ENCODE measurements at regions not wholly inside any gene's neighbourhood (a gene's known extent, or its start where the extent isn't known, plus 50 kb on each side); places are given as distances from the start of the nearest gene placed in this dataset.

DNA sequence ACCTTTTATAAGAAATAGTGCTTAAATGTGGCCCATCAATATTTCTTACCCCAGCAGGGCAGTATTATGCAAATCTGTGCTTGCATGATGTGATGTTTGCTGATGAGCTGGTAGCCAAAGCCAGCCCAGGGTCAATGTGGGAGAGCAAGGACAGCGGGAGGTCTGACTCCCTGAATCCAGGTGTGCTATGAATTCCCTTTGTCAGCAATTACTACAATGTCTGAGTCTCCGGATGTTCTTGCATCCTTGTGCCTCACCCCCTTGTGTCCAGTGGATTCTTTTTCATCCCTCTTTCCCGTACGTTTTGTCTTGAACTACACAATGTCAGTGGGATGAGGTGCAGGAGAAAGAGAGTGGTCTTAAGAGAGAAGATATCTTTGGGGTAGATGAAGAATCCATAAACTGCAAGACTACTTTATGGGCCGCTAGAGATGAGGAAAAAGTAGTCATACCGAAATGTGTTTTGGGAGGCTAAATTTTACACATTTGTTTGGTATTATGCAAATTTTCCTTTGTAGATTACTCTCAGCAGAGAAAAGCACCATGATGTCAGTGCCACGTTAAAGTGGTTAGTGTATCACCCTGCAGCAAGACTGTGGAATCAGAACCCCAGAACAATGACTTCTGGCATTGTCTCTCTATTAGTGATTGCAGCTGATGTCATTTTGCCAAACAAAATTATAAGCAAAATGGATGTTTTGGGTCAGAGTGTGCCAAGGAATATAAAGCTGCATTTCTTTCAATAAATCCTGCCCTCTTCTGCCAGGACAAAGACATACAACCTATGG is 53.5 kb upstream of the TSHZ3 start:
- Mint-ChIP-seq H3K4me1 (ENCODE audit: low read depth in 2 of 2) (no peaks in the 10 kb centered on the region), H3K27ac (no peak overlapping the region), H3K27me3 (peaks cover 52 to 87% of the 10 kb centered on the region in 2 donors), H3K9me3 (no peaks in the 10 kb centered on the region), H3K4me3 (no peak overlapping the region), H3K36me3 (ENCODE audit: insufficient read depth) (no peaks in the 10 kb centered on the region)
- ATAC-seq (replicated peaks) (no peak), DNase-seq (no peak)

DNA sequence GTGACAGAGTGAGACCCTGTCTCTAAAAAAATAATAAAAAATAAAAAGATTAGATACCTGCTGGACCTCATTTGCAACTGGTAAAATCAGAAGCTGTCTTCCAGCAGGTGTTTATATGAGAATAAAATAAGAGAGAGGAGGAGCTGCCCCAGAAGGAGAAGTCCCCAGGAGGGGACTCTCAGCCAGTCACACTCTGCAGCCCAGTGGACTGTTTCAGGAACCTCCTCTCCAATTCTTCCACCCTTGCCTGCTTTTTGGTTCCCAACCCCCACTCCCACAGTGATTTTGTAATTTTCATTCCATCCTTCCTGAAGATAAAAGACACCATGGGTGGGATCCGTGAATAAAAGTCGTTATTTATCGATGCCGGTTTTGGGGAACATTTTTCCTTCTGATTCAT is 56.9 kb upstream of the TSHZ3 start:
- Mint-ChIP-seq H3K4me1 (ENCODE audit: low read depth in 2 of 2) (no peaks in the 10 kb centered on the region), H3K27ac (no peak overlapping the region), H3K9me3 (no peaks in the 10 kb centered on the region), H3K36me3 (ENCODE audit: insufficient read depth) (no peaks in the 10 kb centered on the region), H3K27me3 (peaks cover 34 to 90% of the 10 kb centered on the region in 2 donors), H3K4me3 (no peak overlapping the region)
- DNase-seq, result no peak
- no peak for ATAC-seq (replicated peaks)

DNA sequence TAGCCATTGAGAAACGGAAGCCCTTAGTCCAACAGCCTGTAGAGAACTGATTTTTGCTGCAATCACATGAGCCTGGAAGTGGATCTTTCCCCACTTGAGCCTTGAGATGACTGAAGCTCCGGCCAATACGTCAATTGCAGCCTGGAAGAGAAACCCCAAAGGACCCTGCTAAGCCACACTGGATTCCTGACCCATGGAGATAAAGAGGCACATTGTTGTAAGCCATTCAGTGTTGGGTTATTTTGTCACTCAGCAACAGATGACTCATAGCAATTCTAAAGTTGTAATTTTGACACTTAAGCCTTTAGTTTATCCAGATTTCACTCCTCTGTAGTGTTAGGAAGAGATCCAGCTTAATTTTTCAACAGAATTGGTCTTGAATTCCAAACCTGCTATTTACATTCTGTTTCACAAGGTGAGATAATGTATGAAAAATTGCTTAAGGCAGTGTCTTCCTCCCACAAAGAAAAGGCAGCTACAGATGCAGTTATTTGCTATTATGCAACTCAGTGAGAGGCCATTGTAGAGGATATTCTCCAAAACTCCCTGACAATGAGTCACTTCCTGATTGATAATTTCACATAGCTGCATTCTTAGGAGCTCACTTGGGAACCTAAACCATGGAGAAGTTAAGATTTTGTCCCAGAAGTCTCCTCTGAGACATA is 59.4 kb upstream of the TSHZ3 start:
- no peak overlapping the region for H3K4me3 Mint-ChIP-seq
- no peaks in the 10 kb centered on the region for H3K9me3 Mint-ChIP-seq
- peaks cover 38 to 89% of the 10 kb centered on the region in 2 donors for H3K27me3 Mint-ChIP-seq
- ATAC-seq (replicated peaks) (no peak), DNase-seq (no peak)
- no peak overlapping the region for H3K27ac Mint-ChIP-seq
- no peaks in the 10 kb centered on the region for H3K36me3 Mint-ChIP-seq (ENCODE audit: insufficient read depth)
- no peaks in the 10 kb centered on the region for H3K4me1 Mint-ChIP-seq (ENCODE audit: low read depth in 2 of 2)

DNA sequence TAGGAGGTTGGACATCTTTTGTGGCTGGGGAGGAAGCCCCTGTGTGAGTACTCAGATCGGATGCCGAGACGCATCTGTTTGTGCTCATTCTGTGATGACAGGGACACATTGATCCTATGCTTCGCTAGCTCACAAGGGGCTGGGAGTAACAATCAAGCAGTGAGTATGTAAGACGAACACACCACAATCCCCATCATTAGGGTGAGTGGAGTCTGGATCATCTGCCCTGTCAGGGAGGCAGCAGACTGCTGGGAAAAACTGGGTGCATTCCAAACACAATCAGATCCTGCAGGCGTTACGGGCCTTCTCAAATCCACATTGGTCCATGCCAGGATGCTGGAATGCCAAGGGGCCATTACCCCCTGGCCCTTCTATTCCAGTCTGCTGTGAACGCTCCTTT is 64.1 kb upstream of the TSHZ3 start:
- H3K4me3 Mint-ChIP-seq, result no peak overlapping the region
- H3K27me3 Mint-ChIP-seq, result peaks cover 55 to 91% of the 10 kb centered on the region in 2 donors
- H3K4me1 Mint-ChIP-seq (ENCODE audit: low read depth in 2 of 2), result no peaks in the 10 kb centered on the region
- no peak for ATAC-seq (replicated peaks)
- no peak overlapping the region for H3K27ac Mint-ChIP-seq
- no peaks in the 10 kb centered on the region for H3K36me3 Mint-ChIP-seq (ENCODE audit: insufficient read depth)
- no peaks in the 10 kb centered on the region for H3K9me3 Mint-ChIP-seq
- no peak for DNase-seq

DNA sequence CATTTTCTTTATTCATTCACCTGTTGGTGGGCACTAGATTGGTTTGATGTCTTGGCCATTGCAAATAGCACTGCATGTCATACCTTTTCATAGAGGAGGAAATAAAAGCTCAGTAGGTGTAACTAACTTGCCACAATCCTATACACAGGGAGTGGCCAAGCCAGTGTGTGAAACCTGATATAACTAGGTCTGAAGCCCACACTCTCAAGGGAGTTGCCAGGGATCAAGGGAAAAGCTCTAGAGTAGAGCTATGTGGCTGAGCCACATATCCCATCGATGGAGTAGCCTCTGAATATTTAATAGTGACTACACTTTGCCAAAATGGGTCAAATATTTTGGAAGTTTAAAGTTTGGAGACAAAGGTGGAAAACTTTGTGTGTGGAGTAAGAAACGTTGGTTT is 66.1 kb upstream of the TSHZ3 start:
- ATAC-seq (replicated peaks) (no peak), DNase-seq (no peak)
- Mint-ChIP-seq H3K27ac (no peak overlapping the region), H3K36me3 (ENCODE audit: insufficient read depth) (peaks cover 2% of the 10 kb centered on the region), H3K27me3 (peaks cover 63 to 88% of the 10 kb centered on the region in 2 donors), H3K4me1 (ENCODE audit: low read depth in 2 of 2) (peaks cover 0 to 2% of the 10 kb centered on the region in 2 donors), H3K9me3 (no peaks in the 10 kb centered on the region), H3K4me3 (no peak overlapping the region)

DNA sequence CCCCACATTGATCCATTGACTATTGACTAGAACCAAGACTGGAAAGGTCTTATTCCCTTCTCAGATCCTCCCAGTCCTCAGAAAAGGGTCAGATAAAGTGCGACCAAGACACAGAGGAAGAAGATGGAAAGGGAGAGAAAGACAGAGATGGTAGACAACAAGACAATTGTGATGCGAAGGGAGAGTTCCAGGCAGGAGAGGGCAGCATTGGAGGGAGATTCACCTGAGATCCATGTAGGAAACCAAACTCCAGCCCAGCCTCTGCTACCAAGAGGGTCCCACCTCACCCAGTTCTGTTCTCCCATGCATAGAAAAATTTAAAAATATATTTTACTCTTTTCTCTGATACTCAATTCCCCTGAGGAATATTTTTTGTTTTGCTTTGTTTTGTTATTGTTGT is 67.3 kb upstream of the TSHZ3 start:
- ATAC-seq (replicated peaks) (no peak), DNase-seq (no peak)
- H3K4me3 Mint-ChIP-seq, result no peak overlapping the region
- peaks cover 2% of the 10 kb centered on the region for H3K36me3 Mint-ChIP-seq (ENCODE audit: insufficient read depth)
- H3K27ac Mint-ChIP-seq, result no peak overlapping the region
- peaks cover 0 to 2% of the 10 kb centered on the region in 2 donors for H3K4me1 Mint-ChIP-seq (ENCODE audit: low read depth in 2 of 2)
- peaks cover 63 to 78% of the 10 kb centered on the region in 2 donors for H3K27me3 Mint-ChIP-seq
- no peaks in the 10 kb centered on the region for H3K9me3 Mint-ChIP-seq

DNA sequence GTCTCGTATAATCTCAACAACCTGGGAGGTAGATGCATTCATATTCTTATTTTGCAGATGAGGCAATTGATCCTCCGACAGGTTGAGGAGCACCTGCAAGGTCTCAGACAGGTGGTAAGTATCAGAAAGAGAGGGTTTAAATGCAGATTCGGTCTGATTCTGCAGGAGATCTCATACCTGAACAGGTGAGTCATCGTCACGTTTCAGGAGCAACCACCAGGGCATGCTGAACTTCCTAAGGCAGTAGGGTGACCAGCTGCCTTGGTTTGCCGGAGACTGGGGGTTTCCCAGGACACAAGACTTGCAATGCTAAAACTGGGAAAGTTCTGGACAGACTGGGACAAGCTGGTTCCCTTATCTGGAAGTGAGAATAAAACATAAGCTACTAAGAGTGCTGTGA is 68.8 kb upstream of the TSHZ3 start:
- Mint-ChIP-seq H3K9me3 (no peaks in the 10 kb centered on the region), H3K36me3 (ENCODE audit: insufficient read depth) (peaks cover 2% of the 10 kb centered on the region), H3K27ac (no peak overlapping the region), H3K4me3 (no peak overlapping the region), H3K4me1 (ENCODE audit: low read depth in 2 of 2) (peaks cover 0 to 2% of the 10 kb centered on the region in 2 donors), H3K27me3 (peaks cover 52 to 76% of the 10 kb centered on the region in 2 donors)
- no peak for DNase-seq
- ATAC-seq (replicated peaks), result no peak

DNA sequence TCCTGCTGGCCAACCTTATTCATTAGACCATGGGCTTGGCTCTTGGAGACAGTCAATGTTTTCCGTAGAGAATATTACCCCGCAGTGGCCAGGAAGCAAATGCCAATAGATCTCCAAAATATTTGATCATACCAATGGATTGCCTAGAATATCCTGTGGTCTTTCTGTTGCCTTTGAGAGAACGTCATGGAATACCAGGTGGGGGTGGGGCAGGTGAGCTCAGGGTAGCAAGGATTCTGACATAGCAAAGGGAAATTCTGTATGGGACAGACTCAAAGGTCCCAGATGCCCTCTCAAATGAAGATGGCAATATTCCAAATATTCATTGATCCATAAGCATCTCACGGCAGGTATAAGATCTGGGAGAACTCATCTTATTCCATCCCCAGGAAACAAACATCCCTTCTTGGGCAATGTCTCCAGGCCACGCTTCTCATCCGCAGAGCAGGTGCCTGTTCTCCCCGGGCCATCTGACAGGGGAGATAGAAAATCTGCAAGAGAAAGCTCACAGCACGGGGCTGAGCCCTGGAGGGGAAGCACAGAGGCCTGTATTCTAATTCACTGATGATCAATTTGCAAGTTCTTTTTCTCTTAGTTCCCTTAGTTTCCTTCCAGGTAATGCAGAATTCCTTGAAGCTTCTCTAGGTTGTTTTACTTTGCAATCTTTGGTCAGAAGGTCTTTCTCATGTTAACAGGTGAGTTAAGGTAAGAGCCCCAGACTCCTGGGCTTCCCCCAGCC is 69.6 kb upstream of the TSHZ3 start:
- H3K27ac Mint-ChIP-seq, result no peak overlapping the region
- H3K9me3 Mint-ChIP-seq, result no peaks in the 10 kb centered on the region
- peaks cover 52 to 79% of the 10 kb centered on the region in 2 donors for H3K27me3 Mint-ChIP-seq
- peaks cover 2% of the 10 kb centered on the region for H3K36me3 Mint-ChIP-seq (ENCODE audit: insufficient read depth)
- DNase-seq, result no peak
- ATAC-seq (replicated peaks), result no peak
- H3K4me3 Mint-ChIP-seq, result no peak overlapping the region
- H3K4me1 Mint-ChIP-seq (ENCODE audit: low read depth in 2 of 2), result peaks cover 0 to 2% of the 10 kb centered on the region in 2 donors

DNA sequence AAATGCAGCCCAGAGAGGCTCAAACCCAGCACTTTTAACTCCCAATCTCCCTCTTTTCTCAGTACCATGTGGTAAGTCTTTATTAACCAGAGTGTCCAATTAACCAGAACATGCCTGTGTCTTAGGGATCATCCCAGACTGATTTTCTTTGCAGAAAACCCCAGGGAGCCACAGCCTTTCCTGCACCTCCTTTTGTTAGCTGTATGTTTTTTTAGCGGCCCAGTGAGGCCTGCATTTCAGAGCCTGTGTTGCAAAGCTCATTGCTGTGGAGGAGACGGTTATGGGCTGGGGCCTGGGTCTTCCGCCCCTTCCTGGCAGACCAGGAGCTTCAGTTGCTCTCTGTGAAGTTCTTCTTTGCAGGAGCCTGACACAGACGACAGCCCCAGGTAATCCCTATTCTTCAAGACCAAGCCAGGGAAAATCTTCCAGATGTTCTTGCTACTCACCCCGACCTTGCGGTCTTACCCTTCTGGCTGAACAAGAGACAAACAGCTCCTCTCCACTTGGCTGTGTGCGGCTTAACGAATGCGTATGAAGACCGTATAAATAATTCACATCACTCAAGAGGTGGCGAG is 70.7 kb upstream of the TSHZ3 start:
- Mint-ChIP-seq H3K4me1 (ENCODE audit: low read depth in 2 of 2) (peaks cover 0 to 2% of the 10 kb centered on the region in 2 donors), H3K4me3 (no peak overlapping the region), H3K9me3 (no peaks in the 10 kb centered on the region), H3K27me3 (peaks cover 52 to 77% of the 10 kb centered on the region in 2 donors), H3K36me3 (ENCODE audit: insufficient read depth) (peaks cover 2% of the 10 kb centered on the region), H3K27ac (no peak overlapping the region)
- DNase-seq (no peak), ATAC-seq (replicated peaks) (no peak)

DNA sequence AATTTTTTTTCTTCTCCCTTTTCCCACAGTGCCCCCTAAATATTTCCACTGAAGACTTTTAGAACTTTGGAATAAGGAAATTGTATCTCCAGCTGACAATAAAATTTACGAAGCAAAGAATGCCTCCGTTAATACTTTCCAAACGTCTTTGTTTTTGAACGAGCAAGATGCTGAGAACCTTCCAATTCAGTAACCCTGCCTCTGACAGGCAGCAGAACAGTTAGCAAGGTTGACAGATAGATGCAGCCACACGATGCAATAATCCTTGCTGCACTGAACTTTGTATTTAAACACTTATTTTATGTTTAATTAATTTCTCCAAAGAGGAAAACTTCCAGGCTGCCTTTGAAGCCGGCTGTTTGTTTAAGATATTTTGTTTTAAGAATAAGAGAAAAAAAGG is 71.8 kb upstream of the TSHZ3 start:
- no peak for ATAC-seq (replicated peaks)
- DNase-seq, result no peak
- Mint-ChIP-seq H3K36me3 (ENCODE audit: insufficient read depth) (peaks cover 2% of the 10 kb centered on the region), H3K27me3 (peaks cover 47 to 74% of the 10 kb centered on the region in 2 donors), H3K9me3 (no peaks in the 10 kb centered on the region), H3K27ac (no peak overlapping the region), H3K4me1 (ENCODE audit: low read depth in 2 of 2) (peaks cover 0 to 2% of the 10 kb centered on the region in 2 donors), H3K4me3 (no peak overlapping the region)

DNA sequence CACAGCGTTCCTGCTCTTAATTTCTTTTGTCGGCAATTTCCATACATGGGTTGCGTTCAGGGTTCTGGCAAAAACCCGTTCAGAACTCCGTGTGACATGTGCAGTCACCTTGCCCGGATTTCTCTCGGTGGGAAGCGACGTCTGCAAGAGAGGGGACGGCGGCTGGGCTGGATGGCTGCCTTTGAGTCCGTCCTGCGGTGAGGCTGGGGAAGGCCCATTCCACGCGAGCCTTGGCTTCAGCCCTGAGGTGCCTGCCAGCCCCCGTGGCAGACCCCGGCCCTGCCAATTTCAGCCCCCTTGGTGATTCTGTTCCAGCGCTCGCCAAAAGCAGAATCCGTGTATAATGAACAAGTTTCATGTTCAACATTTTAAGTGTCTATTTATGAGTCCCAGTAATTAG is 72.6 kb upstream of the TSHZ3 start:
- no peak overlapping the region for H3K4me3 Mint-ChIP-seq
- H3K27me3 Mint-ChIP-seq, result peaks cover 47 to 73% of the 10 kb centered on the region in 2 donors

DNA sequence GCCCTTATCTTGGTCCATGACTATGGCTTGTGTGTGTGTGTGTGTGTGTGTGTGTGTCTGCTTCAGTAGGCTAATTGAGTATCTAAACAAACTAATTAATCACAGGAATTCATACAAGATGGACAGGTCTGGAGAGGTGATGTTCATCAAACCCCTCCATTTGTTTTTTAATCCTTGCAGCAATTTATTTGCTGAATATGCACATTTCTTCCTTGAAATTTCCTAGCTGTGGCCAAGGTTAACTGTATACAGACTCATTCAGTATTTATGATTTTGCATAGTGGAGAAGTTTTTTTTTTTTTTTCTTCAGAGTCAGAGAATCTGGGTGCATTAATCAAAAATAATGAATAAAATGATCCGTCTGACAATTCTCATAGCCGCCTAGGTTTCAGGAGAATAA is 74.7 kb upstream of the TSHZ3 start:
- H3K9me3 Mint-ChIP-seq, result no peaks in the 10 kb centered on the region
- no peak overlapping the region for H3K4me3 Mint-ChIP-seq
- no peaks in the 10 kb centered on the region for H3K36me3 Mint-ChIP-seq (ENCODE audit: insufficient read depth)
- ATAC-seq (replicated peaks), result no peak
- no peak overlapping the region for H3K27ac Mint-ChIP-seq
- DNase-seq, result no peak
- no peaks in the 10 kb centered on the region for H3K4me1 Mint-ChIP-seq (ENCODE audit: low read depth in 2 of 2)
- peaks cover 33 to 70% of the 10 kb centered on the region in 2 donors for H3K27me3 Mint-ChIP-seq

More for the DNA sequence above, 72.6 kb upstream of the TSHZ3 start:
- no peaks in the 10 kb centered on the region for H3K9me3 Mint-ChIP-seq
- DNase-seq (no peak), ATAC-seq (replicated peaks) (no peak)
- H3K27ac Mint-ChIP-seq, result no peak overlapping the region
- peaks cover 0 to 2% of the 10 kb centered on the region in 2 donors for H3K4me1 Mint-ChIP-seq (ENCODE audit: low read depth in 2 of 2)
- H3K36me3 Mint-ChIP-seq (ENCODE audit: insufficient read depth), result peaks cover 2% of the 10 kb centered on the region

DNA sequence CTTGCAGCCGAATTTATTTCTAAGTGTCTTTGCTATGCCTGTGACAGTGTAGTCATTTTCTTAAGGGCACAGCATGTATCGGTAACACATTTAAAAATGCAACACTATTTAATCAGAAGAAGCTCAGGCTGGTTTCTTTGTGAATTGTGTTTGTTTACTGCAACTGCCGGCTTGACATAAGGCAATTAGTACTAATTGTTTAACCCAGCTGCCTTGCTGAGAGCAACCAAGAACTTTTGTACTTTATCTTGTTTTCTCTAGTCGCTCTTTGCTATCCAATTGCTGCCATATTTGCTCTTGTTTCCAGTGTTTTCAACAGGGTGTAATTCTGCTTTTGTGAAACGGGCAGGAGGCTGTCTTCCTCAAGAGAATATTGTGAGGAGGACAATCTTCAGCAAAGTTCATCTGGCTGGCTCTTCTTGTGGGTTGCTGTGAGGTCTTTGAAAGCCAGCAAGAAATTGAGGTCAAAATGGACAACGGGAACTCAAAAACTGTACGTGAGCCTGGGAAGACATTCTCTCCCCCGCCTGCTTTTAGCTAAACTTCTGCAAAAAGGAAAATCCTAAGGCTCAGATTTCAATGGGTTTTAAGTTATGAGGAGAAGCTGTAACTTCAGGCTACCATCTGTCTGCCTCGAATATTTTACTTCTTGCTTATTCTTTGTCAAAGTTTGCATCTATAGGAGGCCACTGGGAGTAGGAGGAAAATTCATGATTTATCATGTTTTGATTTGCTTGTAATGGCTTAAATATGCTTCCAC is 75.8 kb upstream of the TSHZ3 start:
- Mint-ChIP-seq H3K4me1 (ENCODE audit: low read depth in 2 of 2) (no peaks in the 10 kb centered on the region), H3K27me3 (peaks cover 30 to 70% of the 10 kb centered on the region in 2 donors)

More for the DNA sequence above, 75.8 kb upstream of the TSHZ3 start:
- H3K27ac Mint-ChIP-seq, result no peak overlapping the region
- ATAC-seq (replicated peaks) (no peak), DNase-seq (no peak)
- H3K36me3 Mint-ChIP-seq (ENCODE audit: insufficient read depth), result no peaks in the 10 kb centered on the region
- no peak overlapping the region for H3K4me3 Mint-ChIP-seq
- no peaks in the 10 kb centered on the region for H3K9me3 Mint-ChIP-seq

Measured in effector memory CD8-positive, alpha-beta T cell (primary cell).